ENCODE measurements at regions not wholly inside any gene's neighbourhood (a gene's known extent, or its start where the extent isn't known, plus 50 kb on each side); places are given as distances from the start of the nearest gene placed in this dataset.

- TF ChIP-seq, protein P1, sequence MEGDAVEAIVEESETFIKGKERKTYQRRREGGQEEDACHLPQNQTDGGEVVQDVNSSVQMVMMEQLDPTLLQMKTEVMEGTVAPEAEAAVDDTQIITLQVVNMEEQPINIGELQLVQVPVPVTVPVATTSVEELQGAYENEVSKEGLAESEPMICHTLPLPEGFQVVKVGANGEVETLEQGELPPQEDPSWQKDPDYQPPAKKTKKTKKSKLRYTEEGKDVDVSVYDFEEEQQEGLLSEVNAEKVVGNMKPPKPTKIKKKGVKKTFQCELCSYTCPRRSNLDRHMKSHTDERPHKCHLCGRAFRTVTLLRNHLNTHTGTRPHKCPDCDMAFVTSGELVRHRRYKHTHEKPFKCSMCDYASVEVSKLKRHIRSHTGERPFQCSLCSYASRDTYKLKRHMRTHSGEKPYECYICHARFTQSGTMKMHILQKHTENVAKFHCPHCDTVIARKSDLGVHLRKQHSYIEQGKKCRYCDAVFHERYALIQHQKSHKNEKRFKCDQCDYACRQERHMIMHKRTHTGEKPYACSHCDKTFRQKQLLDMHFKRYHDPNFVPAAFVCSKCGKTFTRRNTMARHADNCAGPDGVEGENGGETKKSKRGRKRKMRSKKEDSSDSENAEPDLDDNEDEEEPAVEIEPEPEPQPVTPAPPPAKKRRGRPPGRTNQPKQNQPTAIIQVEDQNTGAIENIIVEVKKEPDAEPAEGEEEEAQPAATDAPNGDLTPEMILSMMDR (IDR thresholded peaks at IDR 0.05; ENCODE audit: control extremely low read depth in 1 of 3, insufficient read depth in 1 of 3, low read depth in 1 of 3, low read length in 3 of 3), result no peak
- TF ChIP-seq NANOG (IDR thresholded peaks at IDR 0.05; ENCODE audit: insufficient read depth, low read depth, low read length, poor library complexity, severe bottlenecking) (no peak), POLR2A (IDR thresholded peaks at IDR 0.05; ENCODE audit: control extremely low read depth in 1 of 2, low read depth in 2 of 2, low read length in 2 of 2) (no peak), POU5F1 (IDR thresholded peaks at IDR 0.05; ENCODE audit: low read depth, low read length) (no peak), EZH2 (IDR thresholded peaks at IDR 0.05; ENCODE audit: low read depth, low read length, severe bottlenecking) (no peak), RFX5 (IDR thresholded peaks at IDR 0.05; ENCODE audit: borderline replicate concordance, low read depth, low read length) (no peak), EP300 (IDR thresholded peaks at IDR 0.05; ENCODE audit: borderline replicate concordance in 1 of 2, low read depth in 2 of 2, low read length in 2 of 2) (no peak), POLR2AphosphoS5 (IDR thresholded peaks at IDR 0.05; ENCODE audit: low read depth, low read length) (no peak), ASH2L (IDR thresholded peaks at IDR 0.05; ENCODE audit: low read length) (no peak), BACH1 (IDR thresholded peaks at IDR 0.05; ENCODE audit: low read length) (no peak), KDM1A (IDR thresholded peaks at IDR 0.05; ENCODE audit: borderline replicate concordance, low read length) (no peak), ZNF274 (IDR thresholded peaks at IDR 0.05; ENCODE audit: borderline replicate concordance, extremely low read depth, low read length) (no peak), SIN3A (conservative IDR thresholded peaks at IDR 0.05 in 1 of 2, IDR thresholded peaks at IDR 0.05 in 1 of 2; ENCODE audit: low read depth in 1 of 2, low read length in 2 of 2) (no peak), RBBP5 (IDR thresholded peaks at IDR 0.05; ENCODE audit: borderline replicate concordance, low read depth, low read length) (no peak)
Observed at GRCh38 chr1:59028048-59028447, 244.2 kb upstream of the JUN start.

Measured in H1 (cell line).